Mesenchymal stem cell (in vitro differentiated cells and primary cell): ENCODE measurements at regions not wholly inside any gene's neighbourhood (a gene's known extent, or its start where the extent isn't known, plus 50 kb on each side); places are given as distances from the start of the nearest gene placed in this dataset.
A peak's percentile ranks its signal among the peaks of the same experiment; 100 is the strongest.

Experiments
- DNase-seq: peaks from one replicate; pipeline ENCODE4 v3.0.0-alpha.2; 2013
- H2AFZ ChIP-seq: one replicate; pipeline ENCODE4 v1.6.1; 2013; ENCODE audit warnings: low read depth, mild to moderate bottlenecking, control low read depth, inconsistent platforms, low read length, moderate library complexity
- H2AK5ac ChIP-seq: 2 replicates; pipeline ENCODE4 v1.6.1; 2013; ENCODE audit warnings: low read length, moderate library complexity, mild to moderate bottlenecking, inconsistent platforms; ENCODE audit not compliant: severe bottlenecking
- H2BK120ac ChIP-seq: one replicate; pipeline ENCODE4 v1.6.1; 2013; ENCODE audit warnings: low read depth, mild to moderate bottlenecking, inconsistent platforms, low read length, moderate library complexity
- H2BK12ac ChIP-seq, 2 experiments: one replicate each; pipeline ENCODE4 v1.6.1; 2013; ENCODE audit warnings: inconsistent platforms in 2 of 2, low read length in 2 of 2, mild to moderate bottlenecking in 2 of 2, moderate library complexity in 2 of 2, control low read depth in 1 of 2
- H2BK15ac ChIP-seq: one replicate; pipeline ENCODE4 v1.6.1; 2013; ENCODE audit warnings: mild to moderate bottlenecking, low read depth, inconsistent platforms; ENCODE audit not compliant: poor library complexity, severe bottlenecking
- H2BK5ac ChIP-seq: 2 replicates; pipeline ENCODE4 v1.6.1; 2013; ENCODE audit warnings: low read depth, mild to moderate bottlenecking, low read length, control low read depth, inconsistent platforms; ENCODE audit not compliant: poor library complexity, severe bottlenecking
- H3K14ac ChIP-seq, 2 experiments: one replicate each; pipeline ENCODE4 v1.6.1; 2013; ENCODE audit warnings: inconsistent platforms in 2 of 2, low read length in 2 of 2, control low read depth in 1 of 2, mild to moderate bottlenecking in 1 of 2, moderate library complexity in 1 of 2
- H3K18ac ChIP-seq, 2 experiments: one replicate each; pipeline ENCODE4 v1.6.1; 2013; ENCODE audit warnings: inconsistent platforms in 2 of 2, low read length in 2 of 2, control low read depth in 1 of 2, low read depth in 1 of 2, mild to moderate bottlenecking in 1 of 2
- H3K23ac ChIP-seq, 2 experiments: one replicate each; pipeline ENCODE4 v1.6.1; 2013; ENCODE audit warnings: inconsistent platforms in 2 of 2, low read length in 2 of 2, mild to moderate bottlenecking in 2 of 2, moderate library complexity in 2 of 2, control low read depth in 1 of 2
- H3K27ac ChIP-seq: 2 replicates; pipeline ENCODE4 v1.5.1; 2013; ENCODE audit warnings: mild to moderate bottlenecking, moderate library complexity, low read length, control low read depth, inconsistent platforms; ENCODE audit not compliant: poor library complexity, severe bottlenecking
- H3K27me3 ChIP-seq, 2 experiments: 2 replicates each; pipeline versions ENCODE4 v1.6.1 to v1.7.0; 2013; ENCODE audit warnings: low read length in 2 of 2, mild to moderate bottlenecking in 2 of 2, moderate library complexity in 2 of 2, control low read depth in 1 of 2, inconsistent platforms in 1 of 2; ENCODE audit not compliant: control insufficient read depth in 1 of 2, insufficient read depth in 1 of 2
- H3K36me3 ChIP-seq, 2 experiments: 2 replicates each; pipeline versions ENCODE4 v1.6.1 to v1.7.0; 2013; ENCODE audit warnings: low read length in 2 of 2, control low read depth in 1 of 2, inconsistent platforms in 1 of 2, low read depth in 1 of 2, mild to moderate bottlenecking in 1 of 2; ENCODE audit not compliant: insufficient read depth in 2 of 2, control insufficient read depth in 1 of 2
- H3K4ac ChIP-seq, 2 experiments: one replicate each; pipeline ENCODE4 v1.6.1; 2013; ENCODE audit warnings: inconsistent platforms in 2 of 2, low read length in 2 of 2, mild to moderate bottlenecking in 2 of 2, moderate library complexity in 2 of 2, control low read depth in 1 of 2, low read depth in 1 of 2
- H3K4me1 ChIP-seq: 2 replicates; pipeline ENCODE4 v1.6.1; 2013; ENCODE audit warnings: low read depth, low read length, control low read depth; ENCODE audit not compliant: control insufficient read depth, insufficient read depth
- H3K4me2 ChIP-seq: 2 replicates; pipeline ENCODE4 v1.6.1; 2013; ENCODE audit warnings: low read length, mild to moderate bottlenecking, inconsistent platforms; ENCODE audit not compliant: poor library complexity, severe bottlenecking
- H3K4me3 ChIP-seq, 2 experiments: 2 replicates each; pipeline versions ENCODE4 v1.5.1 to v1.7.0; 2013; ENCODE audit warnings: low read length in 2 of 2, mild to moderate bottlenecking in 2 of 2, control low read depth in 1 of 2, low read depth in 1 of 2; ENCODE audit not compliant: insufficient read depth in 1 of 2
- H3K79me1 ChIP-seq: replicated peaks from 2 replicates; pipeline ENCODE4 v1.6.1; 2013; ENCODE audit warnings: mild to moderate bottlenecking, control low read depth, low read length, inconsistent platforms; ENCODE audit not compliant: poor library complexity, severe bottlenecking
- H3K9ac ChIP-seq: 2 replicates; pipeline ENCODE4 v1.7.0; 2013; ENCODE audit warnings: mild to moderate bottlenecking, low read length, moderate library complexity
- H3K9me3 ChIP-seq: 2 replicates; pipeline ENCODE4 v1.7.0; 2013; ENCODE audit warnings: mild to moderate bottlenecking, low read length; ENCODE audit not compliant: control insufficient read depth
- H4K8ac ChIP-seq: one replicate; pipeline ENCODE4 v1.6.1; 2013; ENCODE audit warnings: inconsistent platforms, mild to moderate bottlenecking, low read length, moderate library complexity
- H4K91ac ChIP-seq: one replicate; pipeline ENCODE4 v1.6.1; 2013; ENCODE audit warnings: mild to moderate bottlenecking, low read length, inconsistent platforms
- WGBS: methylation state at CpG from one replicate; pipeline ENCODE4 v1.1.7; 2013; ENCODE audit warnings: mixed read lengths; 5-methylcytosine and 5-hydroxymethylcytosine counted together

- Histone ChIP-seq H3K27me3 (peaks cover 7 to 66% of the 10 kb centered on the region in 2 experiments), H3K4me1 (peaks cover 1% of the 10 kb centered on the region), H3K4me2 (no peak overlapping the region), H3K9ac (no peak overlapping the region), H3K79me1 (no peaks in the 10 kb centered on the region), H4K91ac (peak overlapping the region; percentile 34), H3K4ac (peak overlapping the region in 1 of 2 experiments; percentile 13), H2BK5ac (no peak overlapping the region), H3K18ac (no peak overlapping the region), H2AK5ac (no peak overlapping the region), H4K8ac (no peak overlapping the region), H3K4me3 (no peak overlapping the region), H2BK120ac (no peak overlapping the region), H2AFZ (no peak overlapping the region), H3K23ac (no peak overlapping the region), H3K14ac (no peak overlapping the region), H2BK12ac (peak overlapping the region in 1 of 2 experiments; percentile 83), H3K27ac (no peak overlapping the region), H3K36me3 (no peaks in the 10 kb centered on the region), H3K9me3 (no peaks in the 10 kb centered on the region), H2BK15ac (peak overlapping the region; percentile 70)
- 96% methylated on average over 10 of the region's 10 CpGs for WGBS
- DNase-seq = no peak
These were observed 168.6 kb downstream of the IRF8 start for GRCh38 chr16:86067516-86067915.

GRCh38 chr16:86067936-86068335, 169.0 kb downstream of the IRF8 start:
- H3K14ac ChIP-seq = no peak overlapping the region
- no peak for DNase-seq
- 87% methylated on average over 8 of the region's 8 CpGs for WGBS

GRCh38 chr16:86068722-86069121, 169.8 kb downstream of the IRF8 start:
- Histone ChIP-seq H3K27ac (no peak overlapping the region), H3K79me1 (no peaks in the 10 kb centered on the region), H2BK15ac (no peak overlapping the region), H3K14ac (no peak overlapping the region), H4K91ac (no peak overlapping the region), H3K4me1 (peaks cover 1% of the 10 kb centered on the region), H3K27me3 (peaks cover 11 to 69% of the 10 kb centered on the region in 2 experiments), H3K4ac (no peak overlapping the region), H3K9ac (no peak overlapping the region), H2BK120ac (no peak overlapping the region), H2BK12ac (no peak overlapping the region), H2BK5ac (no peak overlapping the region), H3K4me3 (no peak overlapping the region), H3K36me3 (no peaks in the 10 kb centered on the region), H3K23ac (no peak overlapping the region), H3K9me3 (no peaks in the 10 kb centered on the region), H3K4me2 (no peak overlapping the region), H4K8ac (no peak overlapping the region), H2AK5ac (no peak overlapping the region), H2AFZ (no peak overlapping the region), H3K18ac (no peak overlapping the region)
- WGBS = over 99% methylated on average over 8 of the region's 8 CpGs
- DNase-seq = no peak

More at GRCh38 chr16:86067936-86068335, 169.0 kb downstream of the IRF8 start:
- Histone ChIP-seq H4K8ac (no peak overlapping the region), H4K91ac (peak overlapping the region; percentile 34), H3K4me1 (peaks cover 1% of the 10 kb centered on the region), H3K4me3 (no peak overlapping the region), H3K9ac (no peak overlapping the region), H3K27me3 (peaks cover 7 to 65% of the 10 kb centered on the region in 2 experiments), H3K36me3 (no peaks in the 10 kb centered on the region), H2BK5ac (no peak overlapping the region), H3K4me2 (no peak overlapping the region), H2AK5ac (no peak overlapping the region), H2BK15ac (peak overlapping the region; percentile 70), H3K18ac (peak overlapping the region in 1 of 2 experiments; percentile 13), H3K9me3 (no peaks in the 10 kb centered on the region), H3K23ac (no peak overlapping the region), H3K79me1 (no peaks in the 10 kb centered on the region), H3K4ac (no peak overlapping the region), H3K27ac (no peak overlapping the region), H2AFZ (no peak overlapping the region), H2BK120ac (no peak overlapping the region), H2BK12ac (peak overlapping the region in 1 of 2 experiments; percentile 83)

- Histone ChIP-seq H3K9ac (no peak overlapping the region), H3K18ac (peak overlapping the region; percentile 17 to 90), H3K36me3 (no peaks in the 10 kb centered on the region), H3K9me3 (no peaks in the 10 kb centered on the region), H2BK12ac (peak overlapping the region; percentile 45 to 84), H2AFZ (no peak overlapping the region), H2BK15ac (no peak overlapping the region), H4K91ac (peak overlapping the region; percentile 74), H2AK5ac (no peak overlapping the region), H3K4me3 (no peak overlapping the region), H3K27ac (no peak overlapping the region), H3K4me2 (no peak overlapping the region), H3K27me3 (peaks cover 22 to 63% of the 10 kb centered on the region in 2 experiments), H3K4ac (peak overlapping the region; percentile 16 to 38), H4K8ac (peak overlapping the region; percentile 2), H3K4me1 (peaks cover 1% of the 10 kb centered on the region), H3K14ac (peak overlapping the region in 1 of 2 experiments; percentile 73), H2BK5ac (no peak overlapping the region), H3K23ac (peak overlapping the region in 1 of 2 experiments; percentile 35), H3K79me1 (no peaks in the 10 kb centered on the region), H2BK120ac (peak overlapping the region; percentile 45)
- no peak for DNase-seq
- WGBS = 70% methylated on average over 21 of the region's 21 CpGs
These were observed 170.9 kb downstream of the IRF8 start for GRCh38 chr16:86069736-86070298.
